GM18868 (cell line): ENCODE measurements at regions not wholly inside any gene's neighbourhood (a gene's known extent, or its start where the extent isn't known, plus 50 kb on each side); places are given as distances from the start of the nearest gene placed in this dataset.
"Not testable (repeated sequence)": the region's sequence is repeated elsewhere in the genome, so short reads cannot be mapped to it uniquely, and the experiment has no call there.

ENCODE experiments used
- ATAC-seq: cut with Tn5 transposase; IDR thresholded peaks from one replicate; pipeline ENCODE4 v1.9.1; 2021; ENCODE audit warnings: mild to moderate bottlenecking, moderate library complexity; ENCODE audit not compliant: unreplicated experiment

GRCh38 chr6:15081447-15081846 is 164.4 kb upstream of the JARID2 start:
- no peak for ATAC-seq

- ATAC-seq: no peak
These were observed 163.2 kb upstream of the JARID2 start for GRCh38 chr6:15082708-15083107.

GRCh38 chr6:15086348-15087158 is 159.3 kb upstream of the JARID2 start:
- no peak for ATAC-seq

- ATAC-seq: no peak
These were observed 158.7 kb upstream of the JARID2 start for GRCh38 chr6:15087186-15087589.

- no peak for ATAC-seq
These were observed 156.8 kb upstream of the JARID2 start for GRCh38 chr6:15088904-15089568.

- no peak for ATAC-seq
These were observed 156.2 kb upstream of the JARID2 start for GRCh38 chr6:15089569-15090144.

- ATAC-seq: no peak
These were observed 155.7 kb upstream of the JARID2 start for GRCh38 chr6:15090145-15090579.

- no peak for ATAC-seq
These were observed 155.0 kb upstream of the JARID2 start for GRCh38 chr6:15090745-15091384.

- ATAC-seq: no peak
These were observed 148.7 kb upstream of the JARID2 start for GRCh38 chr6:15096894-15097837.

GRCh38 chr6:15101130-15101529 is 144.7 kb upstream of the JARID2 start:
- no peak for ATAC-seq

- no peak for ATAC-seq
These were observed 143.6 kb upstream of the JARID2 start for GRCh38 chr6:15102241-15102640.

GRCh38 chr6:15106958-15107643 is 138.8 kb upstream of the JARID2 start:
- no peak for ATAC-seq

- no peak for ATAC-seq
These were observed 138.1 kb upstream of the JARID2 start for GRCh38 chr6:15107644-15108382.

GRCh38 chr6:15108383-15108715 is 137.5 kb upstream of the JARID2 start:
- no peak for ATAC-seq

GRCh38 chr6:15109338-15110090 is 136.4 kb upstream of the JARID2 start:
- ATAC-seq: no peak

- ATAC-seq: no peak
These were observed 135.0 kb upstream of the JARID2 start for GRCh38 chr6:15110726-15111354.

GRCh38 chr6:15111576-15111975 is 134.3 kb upstream of the JARID2 start:
- not testable (repeated sequence) for ATAC-seq

GRCh38 chr6:15113587-15113986 is 132.3 kb upstream of the JARID2 start:
- ATAC-seq: no peak
